Liver (tissue), 8 donors: ENCODE measurements at regions not wholly inside any gene's neighbourhood (a gene's known extent, or its start where the extent isn't known, plus 50 kb on each side); places are given as distances from the start of the nearest gene placed in this dataset.

Experiments used
- DNase-seq: peaks from one replicate; pipeline ENCODE4 v3.0.0-alpha.2; 2017; ENCODE audit warnings: low spot score
- H3K27ac ChIP-seq, 2 donors: one replicate each; pipeline ENCODE4 v1.7.0; 2013; ENCODE audit warnings: inconsistent platforms in 2 of 2, low read length in 2 of 2, control low read depth in 1 of 2, low read depth in 1 of 2, mild to moderate bottlenecking in 1 of 2
- H3K27me3 ChIP-seq, 4 donors: one replicate each; pipeline versions ENCODE4 v1.6.1 to v1.7.0; 2013; ENCODE audit warnings: low read length in 3 of 4, inconsistent platforms in 1 of 4, mild to moderate bottlenecking in 1 of 4, moderate library complexity in 1 of 4; ENCODE audit not compliant: control insufficient read depth in 4 of 4, insufficient read depth in 4 of 4
- H3K36me3 ChIP-seq, 4 donors: one replicate each; pipeline versions ENCODE4 v1.6.1 to v1.7.0; 2013; ENCODE audit warnings: low read length in 3 of 4, mild to moderate bottlenecking in 3 of 4, low read depth in 1 of 4, moderate library complexity in 1 of 4; ENCODE audit not compliant: control insufficient read depth in 4 of 4, insufficient read depth in 3 of 4
- H3K4me1 ChIP-seq, 4 donors: one replicate each; pipeline versions ENCODE4 v1.6.1 to v1.7.0; 2013; ENCODE audit warnings: low read length in 3 of 4, mild to moderate bottlenecking in 3 of 4, moderate library complexity in 1 of 4; ENCODE audit not compliant: control insufficient read depth in 4 of 4, insufficient read depth in 4 of 4
- H3K4me3 ChIP-seq, 3 donors: one replicate each; pipeline versions ENCODE4 v1.6.1 to v1.7.0; 2013; ENCODE audit warnings: low read length in 3 of 3, control low read depth in 1 of 3, low read depth in 1 of 3, mild to moderate bottlenecking in 1 of 3
- H3K9ac ChIP-seq, 2 donors: one replicate each; pipeline ENCODE4 v1.7.0; 2013; ENCODE audit warnings: low read length in 2 of 2, mild to moderate bottlenecking in 2 of 2, moderate library complexity in 2 of 2, control low read depth in 1 of 2, low read depth in 1 of 2
- H3K9me3 ChIP-seq, 4 donors: one replicate each; pipeline versions ENCODE4 v1.6.1 to v1.7.0; 2013; ENCODE audit warnings: low read length in 3 of 4; ENCODE audit not compliant: control insufficient read depth in 4 of 4
- EGR1 ChIP-seq, 2 donors: IDR thresholded peaks; 2 replicates each; pipeline ENCODE4 v1.6.1; 2016 to 2018; ENCODE audit warnings: antibody characterized with exemption in 2 of 2, low read depth in 2 of 2
- FOXA1 ChIP-seq: IDR thresholded peaks from 2 replicates; pipeline ENCODE4 v1.6.1; 2016; ENCODE audit warnings: antibody characterized with exemption
- FOXA2 ChIP-seq: IDR thresholded peaks from 2 replicates; pipeline ENCODE4 v1.6.1; 2016; ENCODE audit warnings: antibody characterized with exemption
- HNF4A ChIP-seq, 2 donors: conservative IDR thresholded peaks; 2 replicates each; pipeline ENCODE4 v1.6.1; 2016; ENCODE audit warnings: antibody characterized with exemption in 2 of 2, mild to moderate bottlenecking in 2 of 2
- HNF4G ChIP-seq: IDR thresholded peaks from 2 replicates; pipeline ENCODE4 v1.6.1; 2016; ENCODE audit warnings: antibody characterized with exemption
- JUND ChIP-seq, 2 donors: IDR thresholded peaks; 2 replicates each; pipeline ENCODE4 v1.6.1; 2016; ENCODE audit warnings: antibody characterized with exemption in 2 of 2
- NR2F2 ChIP-seq: IDR thresholded peaks from 2 replicates; pipeline ENCODE4 v1.6.1; 2016; ENCODE audit warnings: antibody characterized with exemption
- RAD21 ChIP-seq, 2 donors: IDR thresholded peaks; 2 replicates each; pipeline ENCODE4 v1.6.1; 2016; ENCODE audit warnings: antibody characterized with exemption in 2 of 2, mild to moderate bottlenecking in 2 of 2
- RXRA ChIP-seq, 2 donors: IDR thresholded peaks; 2 replicates each; pipeline ENCODE4 v1.6.1; 2017 to 2018; ENCODE audit warnings: antibody characterized with exemption in 2 of 2, mild to moderate bottlenecking in 1 of 2
- TAF1 ChIP-seq: conservative IDR thresholded peaks from 2 replicates; pipeline ENCODE4 v1.6.1; 2016; ENCODE audit warnings: antibody characterized with exemption, mild to moderate bottlenecking
- YY1 ChIP-seq: IDR thresholded peaks from 2 replicates; pipeline ENCODE4 v1.6.1; 2016; ENCODE audit warnings: antibody characterized with exemption, mild to moderate bottlenecking
- WGBS: extraction: QIAGEN DNeasy Blood & Tissue Kit; methylation state at CpG from one replicate; pipeline ENCODE4 v1.1.7; 2013; 5-methylcytosine and 5-hydroxymethylcytosine counted together
- TF ChIP-seq, protein P1 (sequence below): IDR thresholded peaks from 2 replicates; pipeline ENCODE4 v1.6.1; 2016; ENCODE audit warnings: antibody characterized with exemption, mild to moderate bottlenecking
- TF ChIP-seq, protein P2 (sequence below): IDR thresholded peaks from 2 replicates; pipeline ENCODE4 v1.6.1; 2016; ENCODE audit warnings: antibody characterized with exemption
- TF ChIP-seq, protein P3 (sequence below): IDR thresholded peaks from 2 replicates; pipeline ENCODE4 v1.6.1; 2016; ENCODE audit warnings: antibody characterized with exemption
- TF ChIP-seq, protein P4 (sequence below): fragments of 150-350 bp; IDR thresholded peaks from 2 replicates; pipeline ENCODE4 v1.5.1; 2017; ENCODE audit warnings: improper control_type of control experiment, low read depth, low read length; ENCODE audit not compliant: missing input control
- donor health status: healthy.
- donor health status: healthy.
- donor health status: healthy.
- donor health status: healthy.
- donor health status: healthy.

- 55% methylated on average over 2 of the region's 2 CpGs for WGBS
Observed at GRCh38 chr2:107276034-107276433, 390.1 kb upstream of the ST6GAL2 start.

DNA sequence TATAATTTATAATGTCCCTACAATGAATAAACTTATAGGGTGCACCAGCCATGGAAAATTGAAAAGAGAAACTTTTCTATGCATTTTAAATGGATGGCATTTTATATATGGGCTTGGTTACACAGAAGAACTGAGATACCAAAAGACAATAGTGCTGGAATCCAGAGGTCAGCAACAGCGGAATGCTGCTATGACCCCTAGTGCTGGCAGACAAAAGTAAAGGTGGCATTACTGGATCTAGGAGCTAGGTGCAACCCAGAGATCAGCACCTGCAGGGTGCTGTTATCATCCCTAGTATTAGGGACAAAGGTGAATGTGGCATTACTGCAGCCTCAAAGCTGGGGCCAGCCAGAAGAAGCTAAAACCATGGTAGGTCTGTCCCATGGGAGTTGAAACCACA lies 392.7 kb upstream of the ST6GAL2 start:
- Histone ChIP-seq H3K27me3 (peaks cover 0 to 4% (median under 1%) of the 10 kb centered on the region in 4 donors), H3K4me3 (no peak overlapping the region), H3K27ac (no peak overlapping the region), H3K4me1 (no peaks in the 10 kb centered on the region), H3K9ac (no peak overlapping the region), H3K36me3 (no peaks in the 10 kb centered on the region), H3K9me3 (no peaks in the 10 kb centered on the region)
- TF ChIP-seq FOXA1 (no peak), TAF1 (no peak), EGR1 (IDR thresholded peaks at IDR 0.05; ENCODE audit: low read depth in 2 of 2) (no peak), RAD21 (IDR thresholded peaks at IDR 0.05) (no peak), YY1 (no peak), FOXA2 (no peak), NR2F2 (no peak), HNF4A (conservative IDR thresholded peaks at IDR 0.05) (no peak)
- TF ChIP-seq, protein P1, sequence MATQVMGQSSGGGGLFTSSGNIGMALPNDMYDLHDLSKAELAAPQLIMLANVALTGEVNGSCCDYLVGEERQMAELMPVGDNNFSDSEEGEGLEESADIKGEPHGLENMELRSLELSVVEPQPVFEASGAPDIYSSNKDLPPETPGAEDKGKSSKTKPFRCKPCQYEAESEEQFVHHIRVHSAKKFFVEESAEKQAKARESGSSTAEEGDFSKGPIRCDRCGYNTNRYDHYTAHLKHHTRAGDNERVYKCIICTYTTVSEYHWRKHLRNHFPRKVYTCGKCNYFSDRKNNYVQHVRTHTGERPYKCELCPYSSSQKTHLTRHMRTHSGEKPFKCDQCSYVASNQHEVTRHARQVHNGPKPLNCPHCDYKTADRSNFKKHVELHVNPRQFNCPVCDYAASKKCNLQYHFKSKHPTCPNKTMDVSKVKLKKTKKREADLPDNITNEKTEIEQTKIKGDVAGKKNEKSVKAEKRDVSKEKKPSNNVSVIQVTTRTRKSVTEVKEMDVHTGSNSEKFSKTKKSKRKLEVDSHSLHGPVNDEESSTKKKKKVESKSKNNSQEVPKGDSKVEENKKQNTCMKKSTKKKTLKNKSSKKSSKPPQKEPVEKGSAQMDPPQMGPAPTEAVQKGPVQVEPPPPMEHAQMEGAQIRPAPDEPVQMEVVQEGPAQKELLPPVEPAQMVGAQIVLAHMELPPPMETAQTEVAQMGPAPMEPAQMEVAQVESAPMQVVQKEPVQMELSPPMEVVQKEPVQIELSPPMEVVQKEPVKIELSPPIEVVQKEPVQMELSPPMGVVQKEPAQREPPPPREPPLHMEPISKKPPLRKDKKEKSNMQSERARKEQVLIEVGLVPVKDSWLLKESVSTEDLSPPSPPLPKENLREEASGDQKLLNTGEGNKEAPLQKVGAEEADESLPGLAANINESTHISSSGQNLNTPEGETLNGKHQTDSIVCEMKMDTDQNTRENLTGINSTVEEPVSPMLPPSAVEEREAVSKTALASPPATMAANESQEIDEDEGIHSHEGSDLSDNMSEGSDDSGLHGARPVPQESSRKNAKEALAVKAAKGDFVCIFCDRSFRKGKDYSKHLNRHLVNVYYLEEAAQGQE, result no peak
- TF ChIP-seq, protein P2, sequence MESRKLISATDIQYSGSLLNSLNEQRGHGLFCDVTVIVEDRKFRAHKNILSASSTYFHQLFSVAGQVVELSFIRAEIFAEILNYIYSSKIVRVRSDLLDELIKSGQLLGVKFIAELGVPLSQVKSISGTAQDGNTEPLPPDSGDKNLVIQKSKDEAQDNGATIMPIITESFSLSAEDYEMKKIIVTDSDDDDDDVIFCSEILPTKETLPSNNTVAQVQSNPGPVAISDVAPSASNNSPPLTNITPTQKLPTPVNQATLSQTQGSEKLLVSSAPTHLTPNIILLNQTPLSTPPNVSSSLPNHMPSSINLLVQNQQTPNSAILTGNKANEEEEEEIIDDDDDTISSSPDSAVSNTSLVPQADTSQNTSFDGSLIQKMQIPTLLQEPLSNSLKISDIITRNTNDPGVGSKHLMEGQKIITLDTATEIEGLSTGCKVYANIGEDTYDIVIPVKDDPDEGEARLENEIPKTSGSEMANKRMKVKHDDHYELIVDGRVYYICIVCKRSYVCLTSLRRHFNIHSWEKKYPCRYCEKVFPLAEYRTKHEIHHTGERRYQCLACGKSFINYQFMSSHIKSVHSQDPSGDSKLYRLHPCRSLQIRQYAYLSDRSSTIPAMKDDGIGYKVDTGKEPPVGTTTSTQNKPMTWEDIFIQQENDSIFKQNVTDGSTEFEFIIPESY, result no peak
- TF ChIP-seq, protein P3, sequence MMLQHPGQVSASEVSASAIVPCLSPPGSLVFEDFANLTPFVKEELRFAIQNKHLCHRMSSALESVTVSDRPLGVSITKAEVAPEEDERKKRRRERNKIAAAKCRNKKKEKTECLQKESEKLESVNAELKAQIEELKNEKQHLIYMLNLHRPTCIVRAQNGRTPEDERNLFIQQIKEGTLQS, result no peak
- TF ChIP-seq, protein P4, sequence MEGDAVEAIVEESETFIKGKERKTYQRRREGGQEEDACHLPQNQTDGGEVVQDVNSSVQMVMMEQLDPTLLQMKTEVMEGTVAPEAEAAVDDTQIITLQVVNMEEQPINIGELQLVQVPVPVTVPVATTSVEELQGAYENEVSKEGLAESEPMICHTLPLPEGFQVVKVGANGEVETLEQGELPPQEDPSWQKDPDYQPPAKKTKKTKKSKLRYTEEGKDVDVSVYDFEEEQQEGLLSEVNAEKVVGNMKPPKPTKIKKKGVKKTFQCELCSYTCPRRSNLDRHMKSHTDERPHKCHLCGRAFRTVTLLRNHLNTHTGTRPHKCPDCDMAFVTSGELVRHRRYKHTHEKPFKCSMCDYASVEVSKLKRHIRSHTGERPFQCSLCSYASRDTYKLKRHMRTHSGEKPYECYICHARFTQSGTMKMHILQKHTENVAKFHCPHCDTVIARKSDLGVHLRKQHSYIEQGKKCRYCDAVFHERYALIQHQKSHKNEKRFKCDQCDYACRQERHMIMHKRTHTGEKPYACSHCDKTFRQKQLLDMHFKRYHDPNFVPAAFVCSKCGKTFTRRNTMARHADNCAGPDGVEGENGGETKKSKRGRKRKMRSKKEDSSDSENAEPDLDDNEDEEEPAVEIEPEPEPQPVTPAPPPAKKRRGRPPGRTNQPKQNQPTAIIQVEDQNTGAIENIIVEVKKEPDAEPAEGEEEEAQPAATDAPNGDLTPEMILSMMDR, result no peak
- 50% methylated on average over 1 of the region's 1 CpG for WGBS
- no peak for DNase-seq

More at GRCh38 chr2:107276034-107276433, 390.1 kb upstream of the ST6GAL2 start:
- Histone ChIP-seq H3K27ac (no peak overlapping the region), H3K9me3 (no peaks in the 10 kb centered on the region), H3K4me1 (no peaks in the 10 kb centered on the region), H3K36me3 (no peaks in the 10 kb centered on the region), H3K9ac (no peak overlapping the region), H3K4me3 (no peak overlapping the region), H3K27me3 (peaks cover 0 to 5% (median 2%) of the 10 kb centered on the region in 4 donors)
- no peak for DNase-seq
- TF ChIP-seq EGR1 (IDR thresholded peaks at IDR 0.05; ENCODE audit: low read depth in 2 of 2) (no peak), JUND (IDR thresholded peaks at IDR 0.05) (no peak), HNF4G (no peak), YY1 (no peak), RXRA (IDR thresholded peaks at IDR 0.05) (no peak)
- TF ChIP-seq, protein P3, result no peak
- TF ChIP-seq, protein P2, result no peak
